HL-60 (cell line): ENCODE measurements at regions not wholly inside any gene's neighbourhood (a gene's known extent, or its start where the extent isn't known, plus 50 kb on each side); places are given as distances from the start of the nearest gene placed in this dataset.

ENCODE experiments used
- CTCF ChIP-seq: IDR thresholded peaks from one replicate; pipeline ENCODE4 v1.5.1; 2011; ENCODE audit warnings: low read length, control low read depth, inconsistent platforms; ENCODE audit not compliant: insufficient read depth
- GABPA ChIP-seq: IDR thresholded peaks from 2 replicates; pipeline ENCODE4 v1.6.1; 2012; ENCODE audit warnings: low read depth
- POLR2AphosphoS5 ChIP-seq: IDR thresholded peaks from 2 replicates; pipeline ENCODE4 v1.6.1; 2012; ENCODE audit warnings: low read depth

GRCh38 chr2:221097568-221097915 is 474.6 kb downstream of the EPHA4 start:
- TF ChIP-seq CTCF (no peak), POLR2AphosphoS5 (no peak), GABPA (no peak)
